PC-3 (cell line): ENCODE measurements at regions not wholly inside any gene's neighbourhood (a gene's known extent, or its start where the extent isn't known, plus 50 kb on each side); places are given as distances from the start of the nearest gene placed in this dataset.

Experiments used
- ATAC-seq: fragments of 200-7000 bp; cut with Tn5 transposase; 2 replicates; pipeline ENCODE4 v1.9.1; 2020; ENCODE audit warnings: mild to moderate bottlenecking, moderate library complexity
- BruUV-seq: library from RNA; stranded (reverse); fragments of 400-500 nt; replicated peaks from 2 replicates; lab custom pipeline; 2021; lab: Mats Ljungman, UMichigan
- CTCF ChIA-PET: fragments of 300-600 bp; sonication (Branson Sonifier 250); formaldehyde crosslinking; loops from one replicate; lab custom pipeline; 2022; ENCODE audit warnings: antibody characterized with exemption; lab: Charles Lee
- POLR2A ChIA-PET: fragments of 300-600 bp; sonication (Branson Sonifier 250); formaldehyde crosslinking; loops from one replicate; lab custom pipeline; 2022; ENCODE audit warnings: antibody characterized with exemption; ENCODE audit not compliant: unreplicated experiment; lab: Charles Lee
- DNase-seq: peaks from one replicate; pipeline ENCODE4 v3.0.0-alpha.2; 2015
- H2AFZ ChIP-seq: fragments of 300-600 bp; sonication (generic); 2 replicates; pipeline ENCODE4 v1.6.0; 2016; ENCODE audit warnings: antibody characterized with exemption, low read length
- H3F3A ChIP-seq: fragments of 300-600 bp; sonication (generic); one replicate; pipeline ENCODE4 v1.6.0; 2017; ENCODE audit warnings: antibody characterized with exemption, low read length, control low read depth, mild to moderate bottlenecking; ENCODE audit not compliant: unreplicated experiment
- H3K27ac ChIP-seq: fragments of 300-600 bp; sonication (generic); 2 replicates; pipeline ENCODE4 v1.5.1; 2016; ENCODE audit warnings: mild to moderate bottlenecking, low read length
- H3K27me3 ChIP-seq: fragments of 300-600 bp; sonication (generic); 2 replicates; pipeline ENCODE4 v1.6.1; 2016; ENCODE audit warnings: low read length, mixed read lengths
- H3K36me3 ChIP-seq: fragments of 300-600 bp; sonication (generic); 2 replicates; pipeline ENCODE4 v1.6.1; 2016; ENCODE audit warnings: low read depth, mixed run types, low read length, mixed read lengths
- H3K4me1 ChIP-seq: fragments of 300-600 bp; sonication (generic); 2 replicates; pipeline ENCODE4 v1.5.1; 2016; ENCODE audit warnings: low read length; ENCODE audit not compliant: insufficient read depth
- H3K4me2 ChIP-seq: fragments of 300-600 bp; sonication (generic); 2 replicates; pipeline ENCODE4 v1.6.0; 2016; ENCODE audit warnings: low read length
- H3K4me3 ChIP-seq: fragments of 300-600 bp; sonication (generic); 2 replicates; pipeline ENCODE4 v1.5.1; 2016; ENCODE audit warnings: mild to moderate bottlenecking, low read length, mixed read lengths
- H3K79me2 ChIP-seq: fragments of 300-600 bp; sonication (generic); 2 replicates; pipeline ENCODE4 v1.6.1; 2017; ENCODE audit warnings: low read length, mixed read lengths
- H3K9ac ChIP-seq: fragments of 300-600 bp; sonication (generic); 2 replicates; pipeline ENCODE4 v1.6.0; 2016; ENCODE audit warnings: mild to moderate bottlenecking, low read length
- H3K9me2 ChIP-seq: fragments of 300-600 bp; sonication (generic); replicated peaks from 2 replicates; pipeline ENCODE4 v1.6.1; 2016; ENCODE audit warnings: mixed run types, low read length, mixed read lengths
- H3K9me3 ChIP-seq: fragments of 300-600 bp; sonication (generic); 2 replicates; pipeline ENCODE4 v1.6.1; 2016; ENCODE audit warnings: low read length, mixed read lengths
- H4K20me1 ChIP-seq: fragments of 300-600 bp; sonication (generic); 2 replicates; pipeline ENCODE4 v1.6.1; 2016; ENCODE audit warnings: low read length, mixed read lengths
- EZH2 ChIP-seq: fragments of 300-600 bp; sonication (generic); IDR thresholded peaks from one replicate; pipeline ENCODE4 v1.6.1; 2017; ENCODE audit warnings: antibody characterized with exemption, mild to moderate bottlenecking, low read length; ENCODE audit not compliant: unreplicated experiment
- EZH2phosphoT487 ChIP-seq: fragments of 300-600 bp; sonication (generic); IDR thresholded peaks from 2 replicates; pipeline ENCODE4 v1.6.1; 2018; ENCODE audit warnings: mild to moderate bottlenecking, antibody characterized with exemption, low read length, borderline replicate concordance
- intact Hi-C: fragments of 100-400 bp; cut with micrococcal nuclease; formaldehyde crosslinking; loops from 2 replicates; pipeline ENCODE4 v1.9.0; 2023
- TF ChIP-seq, protein P1 (sequence below): fragments of 300-600 bp; sonication (generic); conservative IDR thresholded peaks from 2 replicates; pipeline ENCODE4 v1.5.1; 2017; ENCODE audit warnings: antibody characterized with exemption, low read depth, mild to moderate bottlenecking, low read length

DNA sequence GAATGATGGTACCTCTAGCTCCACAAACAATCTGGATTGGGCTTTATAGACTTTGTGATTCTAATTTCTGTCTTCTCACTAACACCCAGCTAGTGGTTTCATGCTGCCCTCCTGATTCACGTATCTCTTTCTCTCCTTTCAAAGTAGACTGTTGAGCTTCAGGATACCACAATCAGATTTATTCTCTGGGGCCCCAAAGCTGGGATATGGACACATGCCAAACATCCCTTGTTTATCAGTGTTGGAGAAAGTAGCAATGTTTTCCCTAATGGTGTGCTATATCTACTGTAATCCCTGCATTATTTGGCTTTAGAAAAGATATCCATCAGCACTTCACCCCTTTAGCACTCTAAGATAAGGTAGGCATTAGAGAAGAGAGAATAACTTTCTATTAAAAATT lies 361.0 kb downstream of the FGF10 start:
- Histone ChIP-seq H3K27me3 (no peaks in the 10 kb centered on the region), H2AFZ (no peak overlapping the region), H3K4me1 (no peaks in the 10 kb centered on the region), H3K9ac (no peak overlapping the region), H3K36me3 (no peaks in the 10 kb centered on the region), H3K4me2 (no peak overlapping the region), H4K20me1 (no peaks in the 10 kb centered on the region), H3K9me2 (no peaks in the 10 kb centered on the region), H3K79me2 (no peaks in the 10 kb centered on the region), H3K4me3 (no peak overlapping the region), H3K27ac (no peak overlapping the region), H3K9me3 (no peaks in the 10 kb centered on the region), H3F3A (no peaks in the 10 kb centered on the region)
- DNase-seq (no peak), ATAC-seq (no peak)
- ChIA-PET POLR2A (no interaction called here), CTCF (no interaction called here)
- intact Hi-C loops: no loop called here
- no TSS peak for BruUV-seq
- TF ChIP-seq EZH2phosphoT487 (no peak), EZH2 (no peak)
- TF ChIP-seq, protein P1, sequence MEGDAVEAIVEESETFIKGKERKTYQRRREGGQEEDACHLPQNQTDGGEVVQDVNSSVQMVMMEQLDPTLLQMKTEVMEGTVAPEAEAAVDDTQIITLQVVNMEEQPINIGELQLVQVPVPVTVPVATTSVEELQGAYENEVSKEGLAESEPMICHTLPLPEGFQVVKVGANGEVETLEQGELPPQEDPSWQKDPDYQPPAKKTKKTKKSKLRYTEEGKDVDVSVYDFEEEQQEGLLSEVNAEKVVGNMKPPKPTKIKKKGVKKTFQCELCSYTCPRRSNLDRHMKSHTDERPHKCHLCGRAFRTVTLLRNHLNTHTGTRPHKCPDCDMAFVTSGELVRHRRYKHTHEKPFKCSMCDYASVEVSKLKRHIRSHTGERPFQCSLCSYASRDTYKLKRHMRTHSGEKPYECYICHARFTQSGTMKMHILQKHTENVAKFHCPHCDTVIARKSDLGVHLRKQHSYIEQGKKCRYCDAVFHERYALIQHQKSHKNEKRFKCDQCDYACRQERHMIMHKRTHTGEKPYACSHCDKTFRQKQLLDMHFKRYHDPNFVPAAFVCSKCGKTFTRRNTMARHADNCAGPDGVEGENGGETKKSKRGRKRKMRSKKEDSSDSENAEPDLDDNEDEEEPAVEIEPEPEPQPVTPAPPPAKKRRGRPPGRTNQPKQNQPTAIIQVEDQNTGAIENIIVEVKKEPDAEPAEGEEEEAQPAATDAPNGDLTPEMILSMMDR: no peak

DNA sequence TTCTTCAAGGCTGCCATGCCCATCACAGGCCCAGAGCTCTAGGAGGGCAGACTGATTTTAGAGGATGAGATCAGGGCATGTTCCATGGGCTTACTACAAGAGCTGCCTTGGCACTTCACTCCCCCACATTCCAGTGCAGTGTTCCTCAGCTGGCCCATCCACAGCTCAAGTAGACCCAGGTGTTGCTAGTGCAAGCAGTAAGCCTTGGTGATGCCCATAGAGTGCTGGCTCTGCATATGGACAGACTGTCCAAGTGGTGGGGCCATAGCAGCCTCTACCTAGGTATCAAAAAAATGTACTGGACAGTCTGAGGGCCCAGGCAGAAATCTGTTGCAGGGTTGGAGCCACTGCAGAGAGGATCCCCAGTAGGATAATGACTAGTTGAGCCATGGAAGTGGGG lies 366.6 kb downstream of the FGF10 start:
- Histone ChIP-seq H3K36me3 (no peaks in the 10 kb centered on the region), H4K20me1 (no peaks in the 10 kb centered on the region), H3K4me2 (no peak overlapping the region), H3K27me3 (no peaks in the 10 kb centered on the region), H3K9ac (no peak overlapping the region), H3K4me3 (no peak overlapping the region), H2AFZ (no peak overlapping the region), H3K27ac (no peak overlapping the region), H3K9me2 (no peaks in the 10 kb centered on the region), H3K79me2 (no peaks in the 10 kb centered on the region), H3K4me1 (no peaks in the 10 kb centered on the region), H3F3A (no peaks in the 10 kb centered on the region), H3K9me3 (no peaks in the 10 kb centered on the region)
- intact Hi-C loops: no loop called here
- no TSS peak for BruUV-seq
- ATAC-seq (no peak), DNase-seq (no peak)
- ChIA-PET POLR2A (no interaction called here), CTCF (no interaction called here)
- TF ChIP-seq EZH2phosphoT487 (no peak), EZH2 (no peak)
- TF ChIP-seq, protein P1: no peak

DNA sequence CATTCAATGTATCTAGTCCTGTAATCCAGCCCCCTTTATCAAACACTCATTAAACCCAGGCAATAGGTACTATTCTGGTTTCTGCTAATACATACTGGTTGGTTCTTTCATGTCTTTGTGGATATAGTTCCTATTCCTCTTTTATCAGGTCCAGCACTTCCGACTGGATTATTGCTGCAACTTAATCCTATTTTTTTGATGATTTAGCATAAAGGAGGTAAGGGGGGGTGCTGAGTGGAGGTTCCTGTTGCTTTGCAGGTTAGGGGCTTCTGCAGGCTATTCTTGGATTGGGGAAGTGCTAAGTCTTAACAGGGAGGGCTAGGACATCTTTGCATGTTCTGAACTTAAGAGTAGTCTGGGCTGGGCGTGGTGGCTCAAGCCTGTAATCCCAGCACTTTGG lies 377.7 kb downstream of the FGF10 start:
- H3K27ac ChIP-seq: no peak overlapping the region
- H3K4me2 ChIP-seq: no peak overlapping the region
- DNase-seq (no peak), ATAC-seq (no peak)
- no peaks in the 10 kb centered on the region for H4K20me1 ChIP-seq
- H3K4me3 ChIP-seq: no peak overlapping the region
- no peak overlapping the region for H2AFZ ChIP-seq
- no peak for TF ChIP-seq EZH2
- no peak for TF ChIP-seq EZH2phosphoT487
- TF ChIP-seq, protein P1: no peak
- H3K36me3 ChIP-seq: no peaks in the 10 kb centered on the region
- no peaks in the 10 kb centered on the region for H3F3A ChIP-seq
- intact Hi-C loops: no loop called here
- no peaks in the 10 kb centered on the region for H3K27me3 ChIP-seq
- no peaks in the 10 kb centered on the region for H3K79me2 ChIP-seq
- no peaks in the 10 kb centered on the region for H3K4me1 ChIP-seq
- ChIA-PET CTCF (no interaction called here), POLR2A (no interaction called here)
- no TSS peak for BruUV-seq
- H3K9me3 ChIP-seq: no peaks in the 10 kb centered on the region
- H3K9ac ChIP-seq: no peak overlapping the region
- no peaks in the 10 kb centered on the region for H3K9me2 ChIP-seq
